HG03159 (cell line): ENCODE measurements at regions not wholly inside any gene's neighbourhood (a gene's known extent, or its start where the extent isn't known, plus 50 kb on each side); places are given as distances from the start of the nearest gene placed in this dataset.
"Not testable (repeated sequence)": the region's sequence is repeated elsewhere in the genome, so short reads cannot be mapped to it uniquely, and the experiment has no call there.

Source experiments
- ATAC-seq: cut with Tn5 transposase; IDR thresholded peaks from one replicate; pipeline ENCODE4 v1.9.1; 2021; ENCODE audit warnings: mild to moderate bottlenecking, moderate library complexity; ENCODE audit not compliant: unreplicated experiment

DNA sequence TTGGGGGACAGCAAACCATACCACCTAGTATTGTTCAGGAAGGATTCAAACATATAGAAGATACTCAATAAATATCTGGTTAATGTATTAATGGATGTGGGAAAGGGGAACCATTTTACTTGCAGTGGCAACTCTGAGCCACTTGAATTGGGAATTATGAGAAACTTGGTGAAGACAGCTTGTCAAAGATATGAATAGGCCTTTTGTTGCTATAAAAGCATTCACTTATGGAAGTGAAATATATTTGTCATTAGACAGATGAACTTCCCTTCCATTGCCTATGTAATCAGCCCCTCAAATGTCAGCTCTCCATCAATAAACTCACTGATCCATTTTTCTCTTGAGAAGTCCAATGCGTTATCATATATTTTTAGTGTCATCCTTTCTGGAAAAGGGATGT, 56.1 kb downstream of the GPR85 start:
- ATAC-seq, result no peak

DNA sequence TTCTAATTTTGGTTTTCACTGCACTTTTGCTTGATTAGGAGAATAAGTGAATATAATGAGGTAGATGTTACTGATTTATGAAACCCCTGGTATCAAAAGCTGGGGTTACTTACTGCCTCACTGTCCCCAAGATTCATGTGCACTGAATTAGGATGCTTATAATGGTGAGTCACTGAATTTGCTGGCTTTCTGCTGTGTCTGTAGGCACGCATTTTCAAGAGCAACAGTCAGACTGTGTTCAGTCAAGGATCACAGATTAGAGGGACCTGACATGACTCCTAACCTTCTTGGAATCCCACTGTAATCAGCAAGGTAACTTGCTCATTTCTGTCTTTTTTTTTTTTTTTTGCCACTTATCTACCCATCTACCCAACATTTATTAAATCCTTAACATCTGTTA, 59.7 kb downstream of the GPR85 start:
- no peak for ATAC-seq

DNA sequence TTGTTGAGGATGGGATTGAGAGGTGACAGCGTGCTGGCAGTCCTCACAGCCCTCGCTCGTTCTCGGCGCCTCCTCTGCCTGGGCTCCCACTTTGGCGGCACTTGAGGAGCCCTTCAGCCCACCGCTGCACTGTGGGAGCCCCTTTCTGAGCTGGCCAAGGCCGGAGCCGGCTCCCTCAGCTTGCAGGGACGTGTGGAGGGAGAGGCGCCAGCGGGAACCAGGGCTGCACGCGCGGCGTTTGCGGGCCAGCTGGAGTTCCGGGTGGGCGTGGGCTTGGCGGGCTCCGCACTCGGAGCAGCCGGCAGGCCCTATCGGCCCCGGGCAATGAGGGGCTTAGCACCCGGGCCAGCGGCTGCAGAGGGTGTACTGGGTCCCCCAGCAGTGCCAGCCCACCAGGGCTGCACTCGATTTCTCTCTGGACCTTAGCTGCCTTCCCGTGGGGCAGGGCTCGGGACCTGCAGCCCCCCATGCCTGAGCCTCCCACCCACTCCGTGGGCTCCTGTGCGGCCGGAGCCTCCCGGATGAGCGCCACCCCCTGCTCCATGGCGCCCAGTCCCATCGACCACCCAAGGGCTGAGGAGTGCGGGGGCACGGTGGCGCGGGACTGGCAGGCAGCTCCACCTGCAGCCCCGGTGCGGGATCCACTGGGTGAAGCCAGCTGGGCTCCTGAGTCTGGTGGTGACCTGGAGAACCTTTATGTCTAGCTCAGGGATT, 69.3 kb downstream of the GPR85 start:
- not testable (repeated sequence) for ATAC-seq

DNA sequence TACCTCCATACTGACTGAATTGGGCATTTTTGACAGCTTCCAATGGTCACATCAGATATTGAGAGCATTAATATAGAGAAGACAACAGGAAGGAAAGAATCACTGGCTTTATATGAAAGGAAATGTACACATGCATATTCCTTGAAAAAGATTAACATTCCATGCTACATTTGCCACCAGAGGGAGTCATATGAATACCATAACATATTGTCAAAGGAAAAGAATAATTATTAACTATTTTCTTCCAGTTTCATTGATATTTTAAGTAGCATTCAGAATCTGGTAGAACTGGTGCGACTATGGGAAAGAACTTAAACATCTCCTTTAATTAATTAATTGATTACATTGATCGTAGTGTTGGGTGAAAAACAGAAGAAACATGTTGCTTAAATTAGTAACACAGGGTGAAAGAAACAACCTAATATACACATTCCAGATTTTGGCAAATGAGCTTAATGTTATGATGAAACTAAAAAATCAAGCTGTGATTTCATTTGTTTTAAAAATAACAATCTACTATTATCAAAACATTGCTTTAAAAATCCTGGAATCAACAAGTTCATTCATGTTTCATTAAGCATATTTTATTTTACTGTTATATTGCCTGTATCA, 71.5 kb downstream of the GPR85 start:
- no peak for ATAC-seq

DNA sequence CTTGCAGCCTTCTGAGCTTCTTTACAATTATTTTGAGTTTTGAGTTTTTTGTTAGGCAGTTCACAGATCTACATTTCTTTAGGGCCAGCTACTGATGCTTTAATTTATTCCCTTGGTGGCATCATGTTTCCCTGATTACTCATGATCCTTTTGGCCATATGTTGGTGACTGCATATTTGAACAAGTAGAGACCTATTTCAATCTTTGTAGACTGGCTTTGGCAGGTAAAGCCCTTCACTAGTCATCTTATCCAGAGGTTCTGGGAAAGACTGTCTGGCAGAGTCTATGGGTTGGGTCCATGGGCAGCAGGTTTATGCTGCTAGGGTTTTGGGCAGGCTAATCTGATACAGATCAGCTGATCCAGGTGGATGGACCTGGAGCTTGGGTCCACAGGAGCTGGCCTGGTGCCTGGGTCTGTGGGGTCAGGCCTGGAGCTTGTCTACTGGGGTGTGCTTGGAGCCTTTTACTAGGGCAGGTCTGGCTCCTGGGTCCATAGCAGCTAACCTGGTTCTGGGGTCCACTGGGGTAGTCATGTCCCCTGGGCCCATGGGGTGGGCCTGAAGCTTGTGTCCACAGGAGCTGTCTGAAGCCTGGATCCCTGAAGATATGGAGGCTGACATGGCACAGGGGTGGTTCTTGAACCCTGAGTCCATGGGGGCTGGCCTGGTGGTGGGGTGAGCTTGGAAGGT, 72.7 kb downstream of the GPR85 start:
- no peak for ATAC-seq

DNA sequence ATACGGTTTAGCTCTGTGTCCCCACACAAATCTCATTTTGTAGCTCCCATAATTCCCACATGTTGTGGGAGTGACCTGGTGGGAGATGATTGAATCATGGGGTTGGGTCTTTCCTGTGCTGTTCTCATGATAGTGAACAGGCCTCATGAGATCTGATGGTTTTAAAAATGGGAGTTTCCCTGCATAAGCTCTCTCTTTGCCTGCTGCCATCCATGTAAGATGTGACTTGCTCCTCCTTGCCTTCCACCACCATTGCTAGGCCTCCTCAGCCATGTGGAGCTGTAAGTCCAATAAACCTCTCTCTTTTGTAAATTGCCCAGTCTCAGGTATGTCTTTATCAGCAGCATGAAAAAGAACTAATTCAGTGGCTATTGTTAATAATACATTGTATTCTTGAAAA, 73.8 kb downstream of the GPR85 start:
- ATAC-seq, result not testable (repeated sequence)

DNA sequence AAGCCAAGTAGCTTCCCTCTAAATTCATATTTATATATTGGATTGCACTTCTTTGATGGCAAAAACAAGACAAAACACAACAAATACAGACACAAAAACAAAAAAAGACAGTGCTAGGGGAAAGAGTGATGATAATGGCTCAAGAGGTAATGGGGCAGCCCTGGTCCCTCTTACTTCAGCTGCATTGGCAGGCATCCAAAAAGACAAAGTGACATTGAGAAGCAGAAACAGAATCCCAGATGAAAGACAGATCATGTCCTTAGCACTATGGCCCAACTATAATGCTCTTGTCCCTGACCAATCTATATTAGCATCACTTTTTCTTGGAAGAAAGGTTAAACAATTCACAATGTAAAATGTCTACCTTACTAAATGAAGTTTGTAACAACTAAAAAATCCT, 76.2 kb downstream of the GPR85 start:
- ATAC-seq, result no peak

DNA sequence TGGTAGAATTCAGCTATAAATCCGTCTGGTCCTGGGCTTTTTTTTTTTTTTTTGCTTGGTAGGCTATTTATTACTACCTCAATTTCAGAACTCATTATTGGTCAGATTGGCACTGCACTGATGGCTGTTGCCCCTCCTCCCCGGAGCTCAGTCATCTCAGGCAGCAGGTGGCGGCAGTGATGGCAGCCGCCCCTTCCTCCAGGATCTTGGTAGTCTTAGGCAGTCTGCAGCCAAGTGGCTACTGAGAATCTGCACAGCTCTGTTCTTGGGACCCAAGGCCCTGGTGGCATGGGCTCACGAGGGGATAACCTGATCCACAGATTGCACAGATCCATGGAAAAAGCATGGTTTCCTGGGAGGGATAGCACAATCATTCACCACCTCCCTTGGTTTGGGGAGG, 77.9 kb downstream of the GPR85 start:
- ATAC-seq, result no peak

DNA sequence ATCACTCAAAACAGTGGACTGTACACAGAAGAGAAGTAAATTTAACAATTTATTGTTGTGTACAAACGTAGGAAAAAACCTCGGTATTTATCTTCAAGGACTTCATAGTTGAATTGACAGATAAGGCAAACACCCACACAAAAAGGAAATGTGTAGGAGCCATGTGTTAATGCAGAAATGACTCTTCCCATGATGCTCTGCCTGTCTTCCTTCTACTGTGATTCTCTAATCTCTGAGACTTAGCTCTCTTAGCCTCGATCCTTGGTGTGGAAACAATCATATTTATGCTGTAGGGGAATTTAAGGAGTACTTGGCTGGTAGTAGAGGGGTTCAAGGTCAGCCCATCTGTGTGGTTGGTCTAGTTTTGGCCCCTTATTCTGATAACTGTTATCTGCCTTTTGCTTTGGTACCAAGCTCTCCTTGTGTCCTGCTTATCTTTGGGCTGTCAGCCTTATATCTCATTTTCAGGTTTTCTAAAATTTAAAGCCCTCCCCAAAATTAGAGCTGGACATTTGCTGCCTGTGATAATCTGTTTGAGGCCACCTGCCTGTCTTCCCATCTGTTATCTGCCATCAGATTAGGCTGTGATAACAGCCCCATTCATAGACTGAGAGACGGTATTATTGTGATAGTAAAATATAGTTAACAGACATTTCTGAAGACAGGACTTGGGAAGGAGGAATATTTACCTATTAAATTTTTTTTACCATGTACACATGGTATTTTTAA, 81.7 kb downstream of the GPR85 start:
- no peak for ATAC-seq

DNA sequence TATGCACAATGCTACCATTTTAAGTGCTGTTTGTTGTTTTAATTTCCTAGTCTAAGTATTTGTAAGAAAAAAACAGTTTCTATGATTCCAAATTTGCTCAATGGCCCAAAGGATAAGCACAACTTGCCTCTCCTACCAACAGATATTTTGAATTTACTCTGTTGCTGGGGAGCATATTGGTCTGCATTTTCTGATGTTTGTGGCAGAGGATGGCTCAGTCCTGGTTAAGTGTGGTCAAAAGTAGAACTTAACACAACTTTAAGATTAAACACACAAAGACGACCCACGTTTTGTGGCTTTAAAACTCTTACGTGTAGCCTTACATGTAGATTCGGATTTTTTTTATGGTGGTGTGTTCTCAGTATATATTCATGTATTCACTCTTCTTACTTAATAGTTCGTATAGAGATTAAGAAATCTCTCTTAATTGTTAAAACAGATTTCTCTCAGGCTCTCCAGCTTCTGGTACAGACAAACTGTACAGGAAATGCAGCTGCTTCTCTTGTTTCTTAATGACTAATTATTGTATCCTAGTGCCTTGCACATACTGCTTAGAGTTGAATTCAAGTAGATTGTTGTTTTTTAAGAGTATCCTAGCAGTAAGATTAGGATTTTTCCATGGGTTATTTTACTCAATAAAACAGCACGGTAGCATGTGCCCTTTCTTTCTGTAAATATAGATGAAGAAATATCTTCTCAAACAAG, 86.2 kb downstream of the GPR85 start:
- ATAC-seq, result peak; percentile 86

DNA sequence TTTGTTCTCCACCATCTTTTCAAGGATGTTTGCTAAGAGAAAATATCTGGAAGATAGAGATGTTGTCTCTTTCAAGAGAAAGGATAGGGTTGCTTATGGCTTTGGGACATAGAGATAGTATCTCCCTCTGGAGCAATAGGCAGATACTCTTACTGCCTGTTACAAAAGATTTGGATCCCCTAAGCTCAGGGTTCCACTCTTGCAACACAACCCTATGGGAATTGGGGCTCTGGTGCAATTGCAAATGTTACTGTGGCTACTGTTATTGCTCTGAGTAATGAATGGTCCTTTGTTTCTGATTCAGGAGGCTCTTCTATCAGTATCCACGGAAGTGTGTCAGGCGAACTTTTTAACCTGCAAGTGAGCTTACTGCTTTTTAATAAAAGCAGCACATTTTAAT, 88.8 kb downstream of the GPR85 start:
- ATAC-seq, result no peak

DNA sequence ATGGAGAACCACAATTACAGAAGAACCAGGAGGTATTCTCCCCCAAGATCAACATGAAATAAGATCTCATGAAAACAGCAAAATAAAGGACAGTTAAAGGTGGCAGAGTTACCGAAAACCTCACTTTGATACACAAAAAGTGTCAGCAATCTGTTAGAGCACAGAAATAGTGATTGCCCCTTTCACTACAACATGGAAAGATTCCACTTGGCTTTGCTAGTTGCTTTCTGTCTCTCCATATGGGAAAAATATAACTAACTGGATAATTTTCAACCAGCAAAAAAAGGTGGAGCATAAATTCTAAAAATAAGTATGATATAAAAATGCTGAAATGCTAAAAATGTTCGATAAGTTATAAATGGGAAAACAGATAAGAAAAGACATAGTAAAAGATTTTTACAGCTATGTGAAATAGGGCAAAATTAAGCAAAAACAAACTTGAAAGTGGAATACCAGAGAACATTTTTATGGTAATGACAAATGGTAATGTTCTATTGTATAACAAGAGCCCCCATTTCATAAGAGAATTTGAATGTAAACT, 90.2 kb downstream of the GPR85 start:
- ATAC-seq, result no peak

DNA sequence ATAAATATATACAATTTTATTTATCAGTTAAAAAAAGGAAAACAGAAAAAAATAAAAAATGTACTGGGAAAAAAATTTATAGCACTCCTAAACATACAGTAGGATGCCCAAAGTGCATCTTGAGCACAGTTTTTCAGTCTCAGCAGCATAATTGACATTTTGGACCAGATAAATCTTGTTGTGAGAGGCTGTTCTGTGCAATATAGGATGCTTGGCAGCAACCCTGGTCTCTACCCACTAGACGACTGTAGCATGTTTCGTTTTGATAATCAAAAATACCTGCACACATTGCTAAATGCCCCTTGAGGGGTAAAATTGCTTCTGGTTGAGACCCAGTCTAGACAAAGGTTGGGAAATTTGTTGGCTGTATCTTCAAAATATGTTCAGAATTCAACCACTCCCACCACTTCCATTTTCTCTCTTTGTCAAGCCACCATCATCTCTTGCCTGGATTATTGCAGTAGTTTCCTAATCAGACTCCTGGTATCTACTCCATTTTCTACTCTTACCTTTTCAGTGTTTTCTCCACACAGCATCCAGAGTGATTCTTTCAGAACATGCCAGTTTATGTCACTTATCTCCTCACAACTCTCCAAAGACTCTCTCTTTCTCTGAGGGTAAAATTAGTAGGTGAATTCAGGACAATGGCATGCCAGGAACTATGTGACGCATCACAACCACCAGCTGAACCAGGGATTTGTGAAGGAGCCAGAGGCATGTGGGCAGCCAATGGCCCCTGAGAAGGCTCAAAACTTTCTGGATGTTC, 91.4 kb downstream of the GPR85 start:
- no peak for ATAC-seq

DNA sequence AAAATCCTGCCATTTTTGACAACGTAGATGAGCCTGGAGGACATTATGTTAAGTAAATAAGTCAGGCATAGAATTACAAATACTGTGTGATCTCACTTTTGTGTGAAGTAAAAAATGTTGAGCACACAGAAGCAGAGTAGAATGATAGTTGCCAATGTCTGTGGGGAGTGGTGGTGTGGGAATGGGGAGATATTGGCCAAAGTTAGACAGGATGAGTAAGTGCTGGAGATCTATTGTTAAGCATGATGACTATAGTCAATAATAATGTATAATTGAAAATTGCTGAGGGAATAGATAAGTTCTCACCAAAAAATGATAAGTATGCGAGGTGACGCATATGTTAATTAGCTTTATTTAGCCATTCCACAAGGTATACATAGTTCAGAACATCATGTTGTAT, 92.0 kb downstream of the GPR85 start:
- ATAC-seq, result no peak

DNA sequence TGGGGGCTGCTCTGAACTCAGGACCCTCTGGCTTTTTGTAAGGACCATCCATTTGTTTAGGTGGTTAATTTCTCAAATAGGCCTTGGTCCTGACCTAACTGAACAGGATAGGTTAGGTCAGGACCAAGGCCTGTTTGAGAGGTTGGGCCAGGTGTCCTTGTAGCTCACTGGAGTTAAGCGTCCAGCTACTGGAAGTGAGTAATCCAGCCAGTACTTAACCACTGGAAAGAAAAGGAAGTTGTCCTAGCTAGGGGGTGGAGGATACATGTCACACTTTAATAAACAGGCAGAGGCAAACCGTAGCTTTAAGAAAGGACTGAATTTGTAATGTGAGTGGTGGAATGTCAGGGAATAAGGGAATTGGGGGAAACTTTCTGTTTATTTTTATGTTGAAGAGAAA, 96.0 kb downstream of the GPR85 start:
- no peak for ATAC-seq

DNA sequence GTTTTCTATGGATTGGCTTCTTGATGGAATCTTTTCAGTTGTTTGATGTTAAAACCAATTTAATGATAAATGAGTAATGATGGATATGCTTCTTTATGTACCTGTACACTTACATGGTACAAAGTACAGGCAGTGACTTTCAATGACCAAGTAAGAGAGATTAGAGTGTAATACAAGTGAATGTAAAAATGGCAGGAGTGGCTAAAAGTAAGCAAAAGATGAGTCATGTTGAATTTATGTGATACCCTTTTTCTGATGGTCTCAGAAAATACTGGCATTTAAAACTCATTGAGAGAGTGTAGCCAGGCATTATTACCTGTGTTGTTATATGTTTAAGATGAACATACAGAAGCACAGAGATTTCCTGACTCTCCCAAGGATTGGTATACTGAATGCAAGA, 97.1 kb downstream of the GPR85 start:
- ATAC-seq, result no peak

DNA sequence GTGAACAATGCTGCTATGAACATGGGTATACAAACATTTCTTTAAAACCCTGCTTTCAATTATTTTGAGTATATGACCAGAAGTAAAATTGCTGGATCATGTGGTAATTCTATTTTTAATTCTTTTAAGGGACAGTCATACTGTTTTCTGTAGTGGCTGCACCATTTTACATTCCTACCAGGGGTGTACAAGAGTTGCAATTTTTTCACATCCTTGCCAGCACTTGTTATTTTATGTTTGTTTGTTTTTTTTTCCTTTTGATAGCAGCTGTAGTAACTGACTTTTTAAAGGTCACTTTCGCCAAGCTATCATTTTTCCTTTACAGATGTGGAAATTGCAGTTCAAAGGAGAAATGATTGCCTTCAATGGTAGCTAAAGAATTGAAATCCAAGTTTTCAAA, 99.5 kb downstream of the GPR85 start:
- ATAC-seq, result no peak

DNA sequence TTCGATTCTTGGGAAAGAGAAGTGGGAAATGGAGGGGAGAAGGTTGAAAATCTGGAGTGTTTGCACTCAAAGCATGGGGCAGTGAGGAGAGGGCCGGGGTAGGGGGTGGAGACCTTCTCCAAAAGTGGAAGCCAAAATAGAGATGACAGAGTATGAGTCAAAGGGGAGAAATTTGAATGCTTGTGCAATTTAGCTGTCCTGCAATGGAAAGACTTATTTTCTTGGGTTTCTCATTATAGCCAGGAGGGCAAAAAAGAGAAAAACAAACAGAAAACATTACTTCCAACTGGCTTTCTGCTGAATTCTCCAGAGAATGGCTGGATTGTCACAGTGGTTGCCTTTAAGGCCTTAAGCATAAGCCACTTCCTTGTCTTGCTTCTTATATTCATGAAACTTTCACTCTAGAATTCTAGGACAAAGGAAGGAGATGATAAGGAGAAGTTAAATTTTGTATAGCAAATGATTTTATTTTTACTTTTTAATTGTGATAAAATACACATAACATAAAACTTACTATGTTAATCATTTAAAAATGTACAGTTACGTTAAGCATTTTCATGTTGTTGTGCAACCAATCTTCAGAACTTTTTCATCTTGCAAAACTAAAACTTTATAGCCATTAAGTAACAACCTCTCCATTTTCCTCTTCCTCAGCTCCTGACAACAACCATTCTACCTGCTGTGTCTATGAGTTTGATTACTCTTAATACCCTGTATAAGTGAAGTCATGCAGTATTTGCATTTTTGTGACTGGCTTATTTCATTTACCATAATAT, 100.2 kb downstream of the GPR85 start:
- no peak for ATAC-seq

DNA sequence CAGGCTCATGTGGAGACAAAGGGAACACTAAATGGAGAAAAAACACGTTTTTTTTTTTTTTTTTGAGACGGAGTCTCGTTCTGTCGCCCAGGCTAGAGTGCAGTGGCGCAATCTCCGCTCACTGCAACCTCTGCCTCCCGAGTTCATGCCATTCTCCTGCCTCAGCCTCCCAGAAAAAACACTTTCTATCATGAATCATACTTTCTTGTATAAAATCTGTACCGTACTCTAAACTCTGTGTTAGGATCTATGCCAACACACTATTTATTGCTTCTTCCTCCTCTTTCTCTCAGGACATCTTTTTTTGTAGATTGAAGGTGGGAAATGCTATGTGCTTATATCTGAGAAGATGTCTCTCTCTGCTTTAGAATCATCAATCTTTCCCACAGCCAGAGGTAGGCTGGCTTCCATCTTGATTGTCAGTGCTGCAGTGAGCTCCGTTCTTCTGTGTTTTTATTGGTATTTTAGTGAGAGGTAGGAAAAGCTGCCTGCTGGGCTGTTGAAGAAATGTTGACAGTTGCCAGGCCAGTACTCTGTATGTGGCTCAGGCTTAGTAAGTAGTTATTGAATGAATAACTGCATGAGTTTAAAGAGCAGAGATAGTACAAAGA, 101.1 kb downstream of the GPR85 start:
- no peak for ATAC-seq
